HG03039 (cell line): ENCODE measurements at regions not wholly inside any gene's neighbourhood (a gene's known extent, or its start where the extent isn't known, plus 50 kb on each side); places are given as distances from the start of the nearest gene placed in this dataset.

Source experiments
- ATAC-seq: cut with Tn5 transposase; IDR thresholded peaks from one replicate; pipeline ENCODE4 v1.9.1; 2021; ENCODE audit warnings: mild to moderate bottlenecking, moderate library complexity; ENCODE audit not compliant: unreplicated experiment

DNA sequence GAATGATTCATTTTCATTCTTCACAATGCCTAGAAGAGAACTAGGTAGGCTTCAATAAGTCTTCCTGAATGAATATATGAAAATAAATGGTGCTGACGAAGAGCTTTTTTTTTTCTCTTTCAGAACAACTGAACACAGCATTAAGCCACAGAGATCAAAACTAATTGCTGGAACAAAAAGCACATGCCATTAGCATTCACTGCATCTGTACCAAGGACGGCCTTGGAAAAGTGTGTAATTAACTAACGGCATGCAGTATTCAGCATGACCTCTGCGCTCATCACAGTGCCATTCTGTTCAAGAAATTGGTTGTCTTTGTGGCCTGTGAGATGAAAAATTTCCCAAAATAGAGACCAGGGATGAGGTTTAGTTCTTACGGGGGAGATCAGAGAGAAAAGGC is 99.3 kb downstream of the NUDT12 start:
- ATAC-seq = no peak

GRCh38 chr5:103461243-103461642 is 101.3 kb downstream of the NUDT12 start:
- no peak for ATAC-seq

DNA sequence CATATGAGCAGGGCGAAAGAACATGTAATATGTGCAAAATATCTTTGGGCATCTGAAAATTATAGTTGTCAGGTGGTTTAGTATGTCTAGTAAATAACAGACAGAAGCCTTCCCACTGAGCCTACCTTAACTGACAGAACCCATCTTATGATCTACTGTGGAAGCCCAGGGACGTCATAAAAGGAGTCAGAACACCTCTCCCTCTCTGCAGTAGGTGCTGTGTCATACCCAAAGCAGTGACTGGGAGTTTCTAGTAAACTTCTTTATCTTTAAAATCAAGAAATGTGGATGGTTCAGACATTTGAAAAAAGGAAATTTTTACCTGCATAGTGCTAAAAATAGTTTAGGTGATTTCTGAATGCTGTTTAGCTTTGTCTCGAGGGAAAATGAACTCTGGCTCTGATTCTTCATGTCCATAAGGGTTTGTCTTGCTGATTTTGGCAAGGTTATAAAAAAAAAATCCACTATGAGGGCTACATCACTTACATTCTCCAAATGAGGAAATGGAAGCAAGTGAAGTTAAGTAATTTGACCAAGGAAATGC is 104.0 kb downstream of the NUDT12 start:
- ATAC-seq = no peak

DNA sequence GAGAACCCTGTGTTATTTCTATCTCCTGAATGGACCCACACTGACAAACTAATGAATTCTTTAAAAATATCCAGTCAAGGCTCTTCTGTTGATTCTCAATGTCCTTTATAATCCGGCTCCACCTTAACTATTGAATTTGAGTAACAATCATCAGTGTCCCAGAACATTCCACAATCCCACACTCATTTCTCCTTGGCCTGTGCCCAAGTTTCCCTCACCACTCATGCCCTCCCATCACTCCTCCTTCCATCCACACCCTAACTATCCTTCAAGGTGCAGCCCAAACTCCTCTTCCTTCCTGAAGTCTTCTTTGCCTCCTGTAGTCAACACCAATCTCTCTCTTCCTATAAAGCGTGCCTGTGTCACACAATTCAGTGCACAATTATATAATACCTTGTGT is 106.1 kb downstream of the NUDT12 start:
- no peak for ATAC-seq

DNA sequence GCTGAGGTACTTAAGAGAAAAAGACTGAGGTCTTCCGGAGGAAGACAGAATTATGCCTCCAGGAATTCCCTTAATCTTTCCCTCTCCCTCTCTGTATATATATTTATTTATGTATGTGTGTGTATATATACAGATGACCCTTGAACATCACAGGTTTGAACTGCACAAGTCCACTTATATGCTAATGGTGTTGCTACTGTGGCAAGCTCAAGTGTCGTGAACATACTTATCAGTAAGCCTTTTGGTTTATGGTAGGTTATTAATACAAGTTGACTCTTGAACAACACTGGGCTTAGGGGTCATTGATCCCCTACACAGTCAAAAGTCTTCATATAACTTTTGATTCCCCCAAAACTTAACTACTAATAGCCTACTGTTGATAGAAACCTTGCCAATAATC is 106.8 kb downstream of the NUDT12 start:
- ATAC-seq = no peak

DNA sequence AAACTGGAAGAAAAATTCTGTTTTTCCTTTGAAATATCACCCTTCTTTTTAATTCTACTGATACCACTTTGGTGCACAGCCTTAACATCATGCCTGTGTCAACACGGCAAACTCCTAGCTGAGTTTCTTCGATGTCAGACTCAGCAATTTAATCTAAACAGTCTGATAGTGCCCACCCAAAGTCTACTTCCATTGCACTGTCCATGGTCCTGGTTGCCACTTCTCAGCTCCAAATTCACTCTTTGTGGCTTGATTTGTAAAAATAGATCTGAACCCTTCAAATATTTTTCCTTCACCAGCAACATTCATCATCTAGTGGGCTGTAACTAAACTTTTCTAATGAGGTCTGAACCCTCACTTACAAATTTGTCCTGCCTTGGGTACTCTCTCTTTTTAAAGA is 107.8 kb downstream of the NUDT12 start:
- ATAC-seq = no peak

DNA sequence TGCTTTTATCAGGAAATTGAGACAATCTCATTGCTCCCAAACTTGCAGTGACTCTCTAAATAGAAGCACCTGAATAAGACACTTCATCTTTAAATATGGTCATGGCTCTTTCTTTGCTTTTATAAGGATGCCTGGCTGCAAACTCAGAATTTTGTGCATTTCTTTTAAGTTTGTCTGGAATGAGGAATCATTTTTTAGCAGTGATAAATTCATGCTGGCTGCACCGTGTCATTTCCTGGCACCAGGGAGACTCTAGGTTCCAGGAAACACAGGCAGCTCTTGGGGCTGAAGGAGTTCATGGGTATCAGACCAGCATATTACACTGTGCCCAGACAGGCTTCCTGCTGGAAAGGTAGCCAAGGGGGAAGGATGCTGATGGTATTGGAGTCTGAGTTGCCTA is 109.9 kb downstream of the NUDT12 start:
- no peak for ATAC-seq

- ATAC-seq = no peak
Observed at GRCh38 chr5:103452089-103452488, 110.5 kb downstream of the NUDT12 start.

DNA sequence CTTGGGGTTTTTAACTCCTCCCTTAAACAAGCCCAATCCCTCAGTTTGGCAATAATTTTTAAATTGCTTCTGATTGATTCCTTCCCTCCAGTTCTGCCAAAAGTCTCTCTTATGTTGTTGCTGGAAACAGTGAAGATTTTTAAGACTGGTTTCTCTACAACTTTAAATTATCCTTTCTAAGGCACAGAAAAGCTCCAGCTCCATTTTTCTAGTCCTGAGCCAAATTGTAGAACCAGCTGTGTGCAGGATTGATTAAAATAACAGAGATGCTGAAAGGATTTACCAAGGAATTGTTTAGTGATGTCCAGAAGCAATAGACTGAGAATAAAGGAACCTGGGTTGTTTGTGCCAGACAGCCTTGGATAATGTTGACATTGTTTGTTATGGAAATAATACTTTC is 111.3 kb downstream of the NUDT12 start:
- no peak for ATAC-seq

DNA sequence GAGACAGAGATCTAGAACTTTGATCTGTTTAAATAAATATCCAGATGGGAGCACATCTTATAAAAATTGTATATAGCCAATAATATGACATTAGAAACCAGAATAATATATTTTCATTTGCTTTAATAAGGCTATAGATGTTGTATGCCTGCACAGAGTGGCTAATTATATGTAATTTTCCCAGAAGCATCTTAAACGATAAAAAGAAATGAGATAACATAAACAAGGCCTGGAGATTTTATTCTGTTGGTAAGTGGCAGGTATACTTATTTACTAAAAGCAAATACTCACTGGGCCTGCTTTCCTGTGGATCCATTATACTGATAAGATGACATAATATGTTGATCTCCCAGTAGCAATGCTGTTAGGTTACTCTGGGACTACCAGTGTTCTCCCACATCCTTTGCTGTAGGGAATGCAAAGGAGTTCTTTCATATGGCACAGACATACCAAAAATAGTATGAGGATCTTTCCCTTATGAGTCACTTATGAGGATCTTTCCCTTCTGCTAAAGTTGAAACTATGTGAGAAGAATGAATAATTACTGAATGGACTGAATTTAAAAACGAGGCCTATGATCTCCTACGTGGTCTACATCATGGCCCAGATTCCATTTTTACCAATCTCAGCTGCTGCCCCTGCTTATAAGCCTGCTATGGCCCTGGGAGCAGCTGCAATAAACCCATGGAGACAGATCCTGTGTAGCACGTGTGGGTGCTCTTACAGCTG is 112.1 kb downstream of the NUDT12 start:
- ATAC-seq = no peak

GRCh38 chr5:103446813-103447212 is 115.8 kb downstream of the NUDT12 start:
- ATAC-seq = no peak

GRCh38 chr5:103445426-103446035 is 117.1 kb downstream of the NUDT12 start:
- ATAC-seq = no peak

DNA sequence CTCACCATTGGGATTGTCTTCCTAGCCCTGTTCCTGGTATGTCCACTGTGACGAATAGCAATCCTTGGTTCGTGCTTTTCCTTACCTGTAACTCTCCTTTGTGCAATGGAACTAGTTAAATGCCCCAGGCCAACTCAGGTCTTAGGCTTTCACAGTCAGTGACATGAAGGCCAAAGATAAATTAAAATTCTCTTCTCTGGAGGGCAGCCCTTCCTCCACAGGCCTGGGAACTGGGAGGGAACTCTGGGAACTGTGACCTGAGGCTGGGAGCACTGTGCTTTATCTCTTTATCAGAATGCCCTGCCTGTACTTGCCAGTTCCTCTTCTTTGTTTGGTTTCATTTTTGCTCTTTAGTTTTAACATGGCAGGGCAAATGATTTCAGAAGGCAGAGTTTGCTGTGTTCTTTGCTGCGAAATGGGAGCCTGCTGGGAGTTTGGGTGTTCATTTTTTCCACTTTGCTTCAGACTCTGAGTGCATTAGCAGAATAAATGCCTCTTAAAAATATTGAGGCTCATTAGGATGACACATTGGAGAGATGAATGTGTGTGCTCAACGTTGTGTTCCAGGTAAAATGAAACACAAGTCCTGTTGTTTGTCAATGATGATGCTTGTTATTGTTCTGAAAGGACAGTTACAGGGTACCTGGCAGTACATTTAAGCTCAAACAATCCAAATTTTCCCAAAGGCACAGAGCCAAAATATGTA is 118.1 kb downstream of the NUDT12 start:
- no peak for ATAC-seq

DNA sequence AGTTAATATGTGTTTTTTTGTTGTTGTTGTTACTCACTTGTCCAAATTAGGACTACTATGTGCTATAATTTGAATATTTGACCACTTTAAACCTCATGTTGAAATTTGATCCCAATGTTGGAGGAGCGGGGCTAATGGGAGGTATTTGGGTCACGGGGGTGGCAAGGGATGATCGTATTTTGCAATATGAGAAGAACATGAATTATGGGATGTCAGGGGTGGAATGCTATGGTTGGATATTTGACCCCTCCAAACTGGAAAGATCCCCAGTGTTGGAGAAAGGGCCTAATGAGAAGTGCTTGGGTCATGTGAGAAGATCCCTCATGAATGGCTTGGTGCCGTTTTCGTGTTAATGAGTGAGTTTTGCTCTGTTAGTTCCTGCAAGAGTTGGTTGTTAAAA is 119.8 kb downstream of the NUDT12 start:
- no peak for ATAC-seq

DNA sequence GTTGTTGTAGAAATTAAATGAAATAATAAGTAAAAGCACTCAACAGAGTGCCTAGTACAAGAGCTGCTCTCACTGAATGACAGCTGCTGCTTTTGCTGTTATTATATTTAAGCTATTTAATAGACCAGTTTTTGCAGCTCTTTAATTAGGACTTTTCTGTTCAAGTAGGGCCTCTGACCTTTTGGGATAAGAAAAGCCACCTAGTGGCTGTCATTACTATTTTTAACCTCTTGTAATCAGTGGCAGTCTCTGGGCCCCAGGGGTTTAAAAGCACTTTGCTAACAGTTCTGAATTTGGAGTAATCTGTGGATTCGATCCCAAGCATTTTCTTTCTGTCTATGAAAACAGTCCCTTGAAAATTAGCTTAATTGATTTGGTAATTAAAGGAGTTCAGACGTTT is 121.1 kb downstream of the NUDT12 start:
- no peak for ATAC-seq

- ATAC-seq = no peak
Observed at GRCh38 chr5:103439007-103439406, 123.6 kb downstream of the NUDT12 start.

- ATAC-seq = no peak
Observed at GRCh38 chr5:103436656-103437055, 125.9 kb downstream of the NUDT12 start.

DNA sequence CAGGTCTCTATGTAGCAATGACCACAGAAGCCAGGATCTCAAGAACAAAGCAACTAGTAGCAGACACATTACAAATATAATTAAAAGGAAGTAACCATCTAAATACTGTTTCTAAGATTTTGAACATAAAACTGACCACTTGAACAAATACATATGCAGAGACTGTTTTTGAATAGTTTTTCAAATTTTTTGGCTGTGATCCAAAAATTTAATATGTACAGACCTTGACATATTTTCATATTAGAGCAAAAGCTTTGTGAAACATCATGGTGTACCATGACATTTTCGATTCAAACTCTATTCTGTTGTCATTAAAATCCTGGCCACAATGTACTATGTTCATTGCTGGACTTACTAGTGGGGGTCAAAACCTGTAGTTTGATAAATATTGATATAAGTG is 126.5 kb downstream of the NUDT12 start:
- no peak for ATAC-seq

DNA sequence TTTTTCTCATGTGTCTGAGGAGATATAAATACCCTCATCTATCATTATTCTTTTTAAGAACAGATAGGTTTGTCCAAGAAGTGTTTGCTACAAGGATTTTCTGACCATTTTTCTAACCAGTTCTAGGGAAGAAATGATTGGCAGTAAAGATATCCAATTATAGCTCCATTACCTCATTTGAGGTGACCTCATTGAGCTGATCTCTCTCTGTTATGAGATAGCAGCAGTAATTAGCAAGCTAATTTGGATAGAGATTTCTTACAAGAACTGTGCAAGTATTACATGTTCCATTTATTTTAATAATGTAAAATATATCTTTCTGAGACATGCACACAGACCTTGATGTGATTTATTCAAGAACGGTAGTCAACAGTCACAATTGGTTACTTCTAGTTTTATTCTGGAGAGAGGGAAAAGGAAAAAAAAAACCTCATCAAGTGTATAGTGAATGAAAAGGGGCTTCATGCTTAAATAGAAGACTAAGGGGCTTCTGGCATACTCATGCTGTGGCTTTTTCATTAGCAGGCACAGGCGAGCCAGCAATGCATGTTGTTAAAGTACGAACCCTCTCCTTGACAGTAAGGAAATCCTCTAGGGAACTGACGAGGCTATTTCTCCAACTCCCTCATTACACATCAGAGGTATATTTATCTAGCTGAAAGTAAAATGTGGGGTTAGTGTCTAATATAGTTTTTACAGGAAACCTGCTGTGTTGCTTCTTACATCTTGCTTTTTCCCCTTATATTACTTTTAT is 127.3 kb downstream of the NUDT12 start:
- ATAC-seq = no peak

GRCh38 chr5:103434057-103434456 is 128.5 kb downstream of the NUDT12 start:
- no peak for ATAC-seq

DNA sequence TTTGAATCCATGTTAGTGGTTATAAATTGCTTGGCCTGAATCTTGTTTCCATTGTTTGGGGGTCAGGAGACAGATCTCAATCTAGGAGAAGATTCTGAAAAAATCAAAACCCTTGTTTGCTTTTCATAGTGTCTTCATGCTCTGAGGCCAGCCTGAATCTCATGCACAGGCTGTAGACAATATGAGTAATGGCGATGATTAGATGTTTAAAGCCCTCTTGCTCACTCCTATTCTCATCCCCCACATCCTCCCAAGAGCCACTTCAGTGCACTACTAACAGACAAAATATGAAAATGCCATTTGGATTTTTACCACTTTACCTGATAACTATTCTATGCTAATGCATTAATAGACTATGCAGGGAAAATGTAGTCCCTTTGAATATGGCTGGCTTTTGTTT is 129.4 kb downstream of the NUDT12 start:
- no peak for ATAC-seq
